ENCODE measurements at regions not wholly inside any gene's neighbourhood (a gene's known extent, or its start where the extent isn't known, plus 50 kb on each side); places are given as distances from the start of the nearest gene placed in this dataset.

DNA sequence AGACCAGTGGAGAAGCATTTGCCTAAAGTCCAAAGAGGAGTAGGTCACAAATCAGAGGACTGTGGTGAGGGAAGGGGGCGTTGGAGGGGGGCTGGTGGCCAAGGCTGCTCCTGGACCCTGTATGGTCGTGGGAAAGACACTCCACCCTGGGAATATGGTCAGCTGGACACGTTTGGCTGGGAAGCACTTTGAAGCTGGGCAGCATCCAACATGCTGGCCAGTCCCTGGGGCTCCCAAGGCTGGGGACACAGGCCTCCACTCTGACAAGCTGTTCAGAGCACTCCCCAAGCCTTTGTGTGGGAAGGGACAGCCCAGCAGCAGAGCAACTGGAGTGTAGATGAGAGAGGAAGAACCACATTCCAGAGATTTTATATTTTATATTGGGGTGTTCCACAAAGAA, 203.2 kb downstream of the ANKRD60 start:
- H3K4me2 ChIP-seq (ENCODE audit: low read depth, low read length, poor library complexity, severe bottlenecking) = no peak overlapping the region
- no peaks in the 10 kb centered on the region for H3K79me2 ChIP-seq (ENCODE audit: insufficient read depth, low read length)
- H2AFZ ChIP-seq (ENCODE audit: low read depth, low read length, severe bottlenecking) = no peak overlapping the region
- no peaks in the 10 kb centered on the region for H3K27me3 ChIP-seq (ENCODE audit: low read length)
- H3K27ac ChIP-seq (ENCODE audit: low read depth, low read length) = no peak overlapping the region
- no peak overlapping the region for H3K4me3 ChIP-seq (ENCODE audit: insufficient read depth, low read length, poor library complexity, severe bottlenecking)
- no peaks in the 10 kb centered on the region for H3K9me2 ChIP-seq (replicated peaks; ENCODE audit: insufficient read depth, low read length)
- H3K36me3 ChIP-seq (ENCODE audit: low read length) = no peaks in the 10 kb centered on the region
- TF ChIP-seq EZH2phosphoT487 (conservative IDR thresholded peaks at IDR 0.05; ENCODE audit: low read length) = no peak
- TF ChIP-seq, protein P1, sequence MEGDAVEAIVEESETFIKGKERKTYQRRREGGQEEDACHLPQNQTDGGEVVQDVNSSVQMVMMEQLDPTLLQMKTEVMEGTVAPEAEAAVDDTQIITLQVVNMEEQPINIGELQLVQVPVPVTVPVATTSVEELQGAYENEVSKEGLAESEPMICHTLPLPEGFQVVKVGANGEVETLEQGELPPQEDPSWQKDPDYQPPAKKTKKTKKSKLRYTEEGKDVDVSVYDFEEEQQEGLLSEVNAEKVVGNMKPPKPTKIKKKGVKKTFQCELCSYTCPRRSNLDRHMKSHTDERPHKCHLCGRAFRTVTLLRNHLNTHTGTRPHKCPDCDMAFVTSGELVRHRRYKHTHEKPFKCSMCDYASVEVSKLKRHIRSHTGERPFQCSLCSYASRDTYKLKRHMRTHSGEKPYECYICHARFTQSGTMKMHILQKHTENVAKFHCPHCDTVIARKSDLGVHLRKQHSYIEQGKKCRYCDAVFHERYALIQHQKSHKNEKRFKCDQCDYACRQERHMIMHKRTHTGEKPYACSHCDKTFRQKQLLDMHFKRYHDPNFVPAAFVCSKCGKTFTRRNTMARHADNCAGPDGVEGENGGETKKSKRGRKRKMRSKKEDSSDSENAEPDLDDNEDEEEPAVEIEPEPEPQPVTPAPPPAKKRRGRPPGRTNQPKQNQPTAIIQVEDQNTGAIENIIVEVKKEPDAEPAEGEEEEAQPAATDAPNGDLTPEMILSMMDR (IDR thresholded peaks at IDR 0.05; ENCODE audit: insufficient read depth, low read length, poor library complexity, severe bottlenecking) = no peak
- no peaks in the 10 kb centered on the region for H3K9me3 ChIP-seq (ENCODE audit: insufficient read depth, low read length)
- H3K9ac ChIP-seq (ENCODE audit: low read length) = no peak overlapping the region
- H3F3A ChIP-seq (ENCODE audit: insufficient read depth) = no peaks in the 10 kb centered on the region
- H4K20me1 ChIP-seq (ENCODE audit: low read depth, low read length) = no peaks in the 10 kb centered on the region

DNA sequence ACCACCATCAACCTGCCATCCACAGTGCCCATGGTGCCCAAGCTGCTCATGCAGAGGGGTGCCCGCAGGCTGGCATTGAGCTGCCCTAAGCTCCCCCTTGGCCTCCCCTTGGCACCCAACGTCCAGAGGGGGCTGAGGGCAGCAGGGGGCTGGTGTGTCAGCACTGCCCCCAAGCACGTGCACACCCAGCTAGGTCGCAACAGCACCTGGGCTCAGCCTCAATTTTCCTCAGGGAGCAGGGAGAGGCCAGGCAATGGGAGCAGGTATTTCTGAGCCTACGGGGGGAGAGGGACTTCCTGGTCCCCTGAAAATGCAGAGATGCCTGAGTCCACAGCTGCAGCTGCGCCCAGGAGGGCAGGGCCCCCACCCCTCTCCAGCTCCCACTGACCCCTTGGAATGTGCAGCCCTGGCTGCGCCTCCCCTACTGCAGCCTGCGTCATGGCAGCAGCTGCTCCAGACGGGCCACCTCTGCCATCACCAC, 204.2 kb downstream of the ANKRD60 start:
- H3K9ac ChIP-seq (ENCODE audit: low read length) = no peak overlapping the region
- no peak overlapping the region for H3K4me3 ChIP-seq (ENCODE audit: insufficient read depth, low read length, poor library complexity, severe bottlenecking)
- H3K36me3 ChIP-seq (ENCODE audit: low read length) = no peaks in the 10 kb centered on the region
- no peaks in the 10 kb centered on the region for H4K20me1 ChIP-seq (ENCODE audit: low read depth, low read length)
- no peaks in the 10 kb centered on the region for H3K9me2 ChIP-seq (replicated peaks; ENCODE audit: insufficient read depth, low read length)
- TF ChIP-seq, protein P1 (IDR thresholded peaks at IDR 0.05; ENCODE audit: insufficient read depth, low read length, poor library complexity, severe bottlenecking) = no peak
- H3K9me3 ChIP-seq (ENCODE audit: insufficient read depth, low read length) = no peaks in the 10 kb centered on the region
- no peak overlapping the region for H3K4me2 ChIP-seq (ENCODE audit: low read depth, low read length, poor library complexity, severe bottlenecking)
- H3F3A ChIP-seq (ENCODE audit: insufficient read depth) = no peaks in the 10 kb centered on the region
- no peak overlapping the region for H2AFZ ChIP-seq (ENCODE audit: low read depth, low read length, severe bottlenecking)
- H3K27ac ChIP-seq (ENCODE audit: low read depth, low read length) = no peak overlapping the region
- no peaks in the 10 kb centered on the region for H3K79me2 ChIP-seq (ENCODE audit: insufficient read depth, low read length)
- no peaks in the 10 kb centered on the region for H3K27me3 ChIP-seq (ENCODE audit: low read length)

DNA sequence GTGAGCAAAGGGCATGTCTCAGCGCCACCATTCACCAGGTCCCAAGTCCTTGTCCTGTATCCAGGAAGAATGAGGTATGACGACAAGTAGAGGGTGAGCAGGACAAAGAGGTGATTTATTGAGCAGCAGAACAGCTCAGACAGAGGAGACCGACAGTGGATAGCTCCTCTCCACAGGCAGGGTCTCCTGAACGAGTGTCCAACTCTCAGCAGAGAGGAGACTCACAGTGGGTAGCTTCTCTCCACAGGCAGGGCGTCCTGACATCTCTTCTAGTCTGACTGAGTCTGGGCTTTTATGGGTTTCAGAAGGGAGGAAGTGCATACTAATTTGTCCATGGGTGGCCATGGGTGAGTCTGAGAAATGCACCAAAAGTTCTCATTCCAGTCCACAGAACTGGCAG, 204.7 kb downstream of the ANKRD60 start:
- H3K9ac ChIP-seq (ENCODE audit: low read length) = no peak overlapping the region
- no peak overlapping the region for H3K4me2 ChIP-seq (ENCODE audit: low read depth, low read length, poor library complexity, severe bottlenecking)
- no peaks in the 10 kb centered on the region for H4K20me1 ChIP-seq (ENCODE audit: low read depth, low read length)
- H3K9me3 ChIP-seq (ENCODE audit: insufficient read depth, low read length) = no peaks in the 10 kb centered on the region
- H3K36me3 ChIP-seq (ENCODE audit: low read length) = no peaks in the 10 kb centered on the region
- H3F3A ChIP-seq (ENCODE audit: insufficient read depth) = no peaks in the 10 kb centered on the region
- TF ChIP-seq, protein P1 (IDR thresholded peaks at IDR 0.05; ENCODE audit: insufficient read depth, low read length, poor library complexity, severe bottlenecking) = no peak
- no peak for TF ChIP-seq EZH2phosphoT487 (conservative IDR thresholded peaks at IDR 0.05; ENCODE audit: low read length)
- H3K27ac ChIP-seq (ENCODE audit: low read depth, low read length) = no peak overlapping the region
- no peaks in the 10 kb centered on the region for H3K9me2 ChIP-seq (replicated peaks; ENCODE audit: insufficient read depth, low read length)
- no peaks in the 10 kb centered on the region for H3K79me2 ChIP-seq (ENCODE audit: insufficient read depth, low read length)
- no peak overlapping the region for H3K4me3 ChIP-seq (ENCODE audit: insufficient read depth, low read length, poor library complexity, severe bottlenecking)
- H2AFZ ChIP-seq (ENCODE audit: low read depth, low read length, severe bottlenecking) = no peak overlapping the region
- no peaks in the 10 kb centered on the region for H3K27me3 ChIP-seq (ENCODE audit: low read length)
